ENCODE measurements at regions not wholly inside any gene's neighbourhood (a gene's known extent, or its start where the extent isn't known, plus 50 kb on each side); places are given as distances from the start of the nearest gene placed in this dataset.

DNA sequence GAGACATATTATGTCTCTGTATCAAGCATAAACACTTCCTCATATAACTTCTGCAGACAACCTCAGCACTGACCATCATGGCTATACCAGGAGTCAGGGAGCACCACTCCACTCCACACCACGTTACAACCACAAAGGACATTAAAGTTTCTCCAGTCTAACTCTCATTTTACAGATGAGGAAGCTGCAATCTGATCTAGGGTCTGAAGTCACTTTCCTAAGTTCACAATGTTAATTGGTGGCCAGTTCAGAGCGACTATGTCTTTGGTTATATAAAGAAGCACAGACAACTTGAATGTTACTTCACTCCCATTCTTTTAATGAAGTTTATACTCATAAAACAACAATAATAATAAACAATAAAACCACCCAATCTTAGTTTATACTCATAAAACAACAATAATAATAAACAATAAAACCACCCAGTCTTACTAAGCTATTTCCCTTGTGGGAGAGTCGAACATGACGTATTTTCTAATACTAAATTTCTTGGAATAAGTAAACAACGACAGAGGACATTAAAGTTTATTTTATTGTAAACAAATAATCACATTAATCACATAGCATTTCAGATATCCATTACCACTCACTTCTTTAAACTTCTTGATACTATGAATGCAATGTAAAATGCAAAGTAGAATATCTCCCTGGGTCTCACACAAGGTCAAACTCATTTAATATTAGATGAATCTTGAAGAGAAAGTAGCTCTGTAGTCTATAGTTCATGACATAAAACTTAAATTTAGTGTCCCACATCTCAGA is 72.4 kb upstream of the SSTR1 start:
- no peaks in the 10 kb centered on the region for H3K79me2 ChIP-seq (ENCODE audit: insufficient read depth, low read depth, low read length)
- intact Hi-C loops (cut with micrococcal nuclease; ENCODE audit: unreplicated experiment), result no loop called here
- no TSS peak for BruUV-seq (replicated peaks)
- no peaks in the 10 kb centered on the region for H3K9me2 ChIP-seq (ENCODE audit: insufficient read depth, low read length)
- H3K27ac ChIP-seq (ENCODE audit: low read depth, low read length, poor library complexity, severe bottlenecking), result no peak overlapping the region
- peaks cover 19% of the 10 kb centered on the region for H3K4me1 ChIP-seq (ENCODE audit: insufficient read depth, low read length, poor library complexity, severe bottlenecking)
- no peak overlapping the region for H3K4me3 ChIP-seq (ENCODE audit: low read depth, low read length, poor library complexity, severe bottlenecking)
- TF ChIP-seq, protein P1, sequence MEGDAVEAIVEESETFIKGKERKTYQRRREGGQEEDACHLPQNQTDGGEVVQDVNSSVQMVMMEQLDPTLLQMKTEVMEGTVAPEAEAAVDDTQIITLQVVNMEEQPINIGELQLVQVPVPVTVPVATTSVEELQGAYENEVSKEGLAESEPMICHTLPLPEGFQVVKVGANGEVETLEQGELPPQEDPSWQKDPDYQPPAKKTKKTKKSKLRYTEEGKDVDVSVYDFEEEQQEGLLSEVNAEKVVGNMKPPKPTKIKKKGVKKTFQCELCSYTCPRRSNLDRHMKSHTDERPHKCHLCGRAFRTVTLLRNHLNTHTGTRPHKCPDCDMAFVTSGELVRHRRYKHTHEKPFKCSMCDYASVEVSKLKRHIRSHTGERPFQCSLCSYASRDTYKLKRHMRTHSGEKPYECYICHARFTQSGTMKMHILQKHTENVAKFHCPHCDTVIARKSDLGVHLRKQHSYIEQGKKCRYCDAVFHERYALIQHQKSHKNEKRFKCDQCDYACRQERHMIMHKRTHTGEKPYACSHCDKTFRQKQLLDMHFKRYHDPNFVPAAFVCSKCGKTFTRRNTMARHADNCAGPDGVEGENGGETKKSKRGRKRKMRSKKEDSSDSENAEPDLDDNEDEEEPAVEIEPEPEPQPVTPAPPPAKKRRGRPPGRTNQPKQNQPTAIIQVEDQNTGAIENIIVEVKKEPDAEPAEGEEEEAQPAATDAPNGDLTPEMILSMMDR (conservative IDR thresholded peaks at IDR 0.05; ENCODE audit: low read length), result no peak
- no peak for TF ChIP-seq EZH2phosphoT487 (IDR thresholded peaks at IDR 0.05; ENCODE audit: borderline replicate concordance, low read depth, low read length)
- H2AFZ ChIP-seq (ENCODE audit: low read length), result peak overlapping the region; percentile 95
- CTCF ChIA-PET (ENCODE audit: unreplicated experiment), result interaction anchor here (1.3 kb wide), 1 partner anchor 13 kb away, joined by 3 read pairs; no protein-coding TSS in a partner anchor
- H3K9me3 ChIP-seq (ENCODE audit: low read length), result peaks cover 50% of the 10 kb centered on the region
- H3K36me3 ChIP-seq (ENCODE audit: insufficient read depth, low read length), result peaks cover 22% of the 10 kb centered on the region
- H3K4me2 ChIP-seq (ENCODE audit: low read length), result peak overlapping the region; percentile 2; the same call in 1 of the 2 replicates
- POLR2A ChIA-PET, result interaction anchor here (0.6 to 2.6 kb wide), 12 partner anchors 10 to 48 kb away, joined by 3 to 56 read pairs (median 4); no protein-coding TSS in a partner anchor
- H4K20me1 ChIP-seq (ENCODE audit: insufficient read depth, low read length), result no peaks in the 10 kb centered on the region
- no peak for DNase-seq (ENCODE audit: low spot score)

DNA sequence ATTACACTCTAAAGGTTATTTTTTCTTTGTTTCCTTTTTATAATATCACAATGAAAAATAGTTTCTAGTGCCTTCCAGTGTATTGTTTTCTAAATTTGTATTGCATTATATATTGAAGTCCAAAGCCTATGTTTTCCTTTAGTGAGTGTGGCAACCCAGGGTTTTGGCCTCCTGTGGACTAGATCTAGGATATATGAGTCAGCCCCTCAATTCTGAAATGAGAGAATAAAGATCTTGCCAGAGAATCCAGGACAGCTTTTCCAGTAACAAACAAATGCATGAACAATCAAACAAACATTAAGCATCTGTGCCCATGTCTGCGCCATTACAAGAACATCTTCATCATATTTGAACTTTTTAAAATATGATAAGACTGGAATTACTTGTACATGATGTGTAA is 70.7 kb upstream of the SSTR1 start:
- Histone ChIP-seq H4K20me1 (ENCODE audit: insufficient read depth, low read length) (no peaks in the 10 kb centered on the region), H3K27ac (ENCODE audit: low read depth, low read length, poor library complexity, severe bottlenecking) (no peak overlapping the region), H3K36me3 (ENCODE audit: insufficient read depth, low read length) (peaks cover 5% of the 10 kb centered on the region; the same call in 1 of the 2 replicates), H3K4me2 (ENCODE audit: low read length) (no peak overlapping the region), H3K79me2 (ENCODE audit: insufficient read depth, low read depth, low read length) (no peaks in the 10 kb centered on the region), H3K4me1 (ENCODE audit: insufficient read depth, low read length, poor library complexity, severe bottlenecking) (peaks cover 16% of the 10 kb centered on the region), H3K4me3 (ENCODE audit: low read depth, low read length, poor library complexity, severe bottlenecking) (no peak overlapping the region), H3K9me3 (ENCODE audit: low read length) (peaks cover 33% of the 10 kb centered on the region; the same call in 1 of the 2 replicates), H3K9me2 (ENCODE audit: insufficient read depth, low read length) (no peaks in the 10 kb centered on the region), H2AFZ (ENCODE audit: low read length) (peak overlapping the region; percentile 95)
- intact Hi-C loops (cut with micrococcal nuclease; ENCODE audit: unreplicated experiment), result no loop called here
- TF ChIP-seq, protein P1 (conservative IDR thresholded peaks at IDR 0.05; ENCODE audit: low read length), result no peak
- TF ChIP-seq EZH2phosphoT487 (IDR thresholded peaks at IDR 0.05; ENCODE audit: borderline replicate concordance, low read depth, low read length), result no peak
- POLR2A ChIA-PET, result interaction anchor here (1.3 to 2.6 kb wide), 6 partner anchors 8 to 45 kb away, joined by 3 to 56 read pairs (median 7); no protein-coding TSS in a partner anchor
- CTCF ChIA-PET (ENCODE audit: unreplicated experiment), result interaction anchor here (1.3 kb wide), 1 partner anchor 15 kb away, joined by 3 read pairs; no protein-coding TSS in a partner anchor
- no TSS peak for BruUV-seq (replicated peaks)
- DNase-seq (ENCODE audit: low spot score), result no peak
